Endothelial cell of umbilical vein (primary cell): ENCODE measurements at regions not wholly inside any gene's neighbourhood (a gene's known extent, or its start where the extent isn't known, plus 50 kb on each side); places are given as distances from the start of the nearest gene placed in this dataset.

ENCODE experiments used
- BruUV-seq: library from RNA; stranded (reverse); fragments of 400-500 nt; replicated peaks from 2 replicates; lab custom pipeline; 2021; lab: Mats Ljungman, UMichigan
- CTCF ChIA-PET: fragments of 300-600, 350-600 bp; sonication (Branson Sonifier 250); formaldehyde crosslinking; loops from one replicate; lab custom pipeline; 2021; ENCODE audit warnings: antibody characterized with exemption, inconsistent platforms; lab: Charles Lee
- POLR2A ChIA-PET: fragments of 300-600, 350-600 bp; sonication (Branson Sonifier 250); formaldehyde crosslinking; loops from one replicate; lab custom pipeline; 2021; ENCODE audit warnings: antibody characterized with exemption, inconsistent platforms; lab: Charles Lee
- DNase-seq: peaks from one replicate; pipeline ENCODE4 v3.0.0-alpha.2; 2011; ENCODE audit warnings: low read depth, low spot score
- FAIRE-seq: peaks from 2 replicates; lab custom pipeline; 2011; peaks lifted over from hg19 to GRCh38; lab: Jason Lieb, UNC
- H2AFZ ChIP-seq: 2 replicates; pipeline ENCODE4 v1.6.0; 2012; ENCODE audit warnings: low read depth, low read length, control low read depth, inconsistent platforms
- H3K27ac ChIP-seq: 2 replicates; pipeline ENCODE4 v1.5.1; 2011; ENCODE audit warnings: low read depth, mild to moderate bottlenecking, control low read depth, low read length, moderate library complexity; ENCODE audit not compliant: insufficient read depth
- H3K27me3 ChIP-seq, 2 experiments: 2 replicates each; pipeline versions ENCODE4 v1.6.0 to v1.6.1; 2011; ENCODE audit warnings: low read length in 2 of 2, mixed read lengths in 1 of 2; ENCODE audit not compliant: control insufficient read depth in 2 of 2, insufficient read depth in 2 of 2
- H3K36me3 ChIP-seq, 2 experiments: 2 replicates in 1 of 2; 3 replicates in 1 of 2; pipeline ENCODE4 v1.5.1; 2011; ENCODE audit warnings: low read length in 2 of 2, mild to moderate bottlenecking in 1 of 2, moderate library complexity in 1 of 2; ENCODE audit not compliant: control insufficient read depth in 2 of 2, insufficient read depth in 2 of 2; ENCODE audit errors: extremely low read depth in 1 of 2
- H3K4me1 ChIP-seq: 3 replicates; pipeline ENCODE4 v1.5.1; 2011; ENCODE audit warnings: mild to moderate bottlenecking, low read length; ENCODE audit not compliant: control insufficient read depth, insufficient read depth; ENCODE audit errors: extremely low read depth
- H3K4me2 ChIP-seq: 2 replicates; pipeline ENCODE4 v1.6.1; 2011; ENCODE audit warnings: low read length, control low read depth, mixed read lengths; ENCODE audit not compliant: insufficient read depth
- H3K4me3 ChIP-seq, 3 experiments: fragments of 200-600 bp in 1 of 3; sonication (generic), shearing (Covaris generic) in 1 of 3; replicated peaks in 1 of 3; 2 replicates each; pipeline ENCODE4 v1.5.1; 2011 to 2016; ENCODE audit warnings: control low read depth in 3 of 3, low read length in 3 of 3, mild to moderate bottlenecking in 2 of 3, inconsistent platforms in 1 of 3, low read depth in 1 of 3, moderate library complexity in 1 of 3; ENCODE audit not compliant: insufficient read depth in 1 of 3
- H3K79me2 ChIP-seq: 2 replicates; pipeline ENCODE4 v1.6.0; 2012; ENCODE audit warnings: low read length, inconsistent platforms; ENCODE audit not compliant: control insufficient read depth, insufficient read depth
- H3K9ac ChIP-seq: replicated peaks from 2 replicates; pipeline ENCODE3; 2011; ENCODE audit warnings: low read length, control low read depth; ENCODE audit not compliant: insufficient read depth; ENCODE audit errors: extremely low read depth
- H3K9me1 ChIP-seq: replicated peaks from 3 replicates; pipeline ENCODE4 v1.6.0; 2011; ENCODE audit warnings: mild to moderate bottlenecking, low read length; ENCODE audit not compliant: control insufficient read depth, insufficient read depth; ENCODE audit errors: extremely low read depth
- H3K9me3 ChIP-seq: replicated peaks from 2 replicates; pipeline ENCODE4 v1.5.1; 2012; ENCODE audit warnings: low read length, inconsistent platforms; ENCODE audit not compliant: control insufficient read depth, insufficient read depth
- H4K20me1 ChIP-seq: replicated peaks from 2 replicates; pipeline ENCODE3; 2011; ENCODE audit warnings: mild to moderate bottlenecking, low read length; ENCODE audit not compliant: control insufficient read depth, insufficient read depth; ENCODE audit errors: extremely low read depth
- EZH2 ChIP-seq: IDR thresholded peaks from 2 replicates; pipeline ENCODE4 v1.6.1; 2012; ENCODE audit warnings: borderline replicate concordance, low read depth, mild to moderate bottlenecking, moderate library complexity, low read length, inconsistent platforms; ENCODE audit not compliant: severe bottlenecking
- FOS ChIP-seq: IDR thresholded peaks from 2 replicates; pipeline ENCODE4 v1.6.1; 2011; ENCODE audit warnings: mild to moderate bottlenecking, low read length, moderate library complexity, borderline replicate concordance; ENCODE audit not compliant: insufficient read depth
- GATA2 ChIP-seq: IDR thresholded peaks from 2 replicates; pipeline ENCODE4 v1.7.0; 2011; ENCODE audit warnings: low read depth, mild to moderate bottlenecking, moderate library complexity, mixed read lengths, low read length; ENCODE audit not compliant: insufficient read length, insufficient read depth
- JUN ChIP-seq: IDR thresholded peaks from 2 replicates; pipeline ENCODE4 v1.6.1; 2011; ENCODE audit warnings: borderline replicate concordance, low read depth; ENCODE audit not compliant: insufficient read length, insufficient read depth
- MAX ChIP-seq: IDR thresholded peaks from 2 replicates; pipeline ENCODE4 v1.6.1; 2011; ENCODE audit not compliant: insufficient read depth, insufficient read length
- MYC ChIP-seq: IDR thresholded peaks from one replicate; pipeline ENCODE4 v1.6.1; 2011; ENCODE audit warnings: mild to moderate bottlenecking, low read depth, low read length
- POLR2A ChIP-seq: IDR thresholded peaks from 2 replicates; pipeline ENCODE4 v1.6.1; 2012; ENCODE audit warnings: low read depth, mild to moderate bottlenecking, control low read depth, low read length
- POLR2AphosphoS5 ChIP-seq: IDR thresholded peaks from 2 replicates; pipeline ENCODE4 v1.6.1; 2012; ENCODE audit warnings: low read depth, mild to moderate bottlenecking, control low read depth, low read length, moderate library complexity; ENCODE audit not compliant: insufficient read depth
- dilution Hi-C: fragments of 300-500 bp; cut with MboI; formaldehyde crosslinking; loops from one replicate; pipeline ENCODE4 v1.15.0; 2019; ENCODE audit warnings: low sequenced_read_pairs; ENCODE audit not compliant: extremely low pct_ligation_motif_present
- intact Hi-C: fragments of 100-400 bp; cut with micrococcal nuclease; formaldehyde crosslinking; loops from one replicate; pipeline ENCODE4 v1.10.0; 2022
- TF ChIP-seq, protein P1 (sequence below), 2 donors: IDR thresholded peaks; 1 replicate in 1 of 2; 2 replicates in 1 of 2; pipeline ENCODE4 v1.5.1; 2011; ENCODE audit warnings: low read length in 2 of 2, mild to moderate bottlenecking in 2 of 2, moderate library complexity in 2 of 2, control low read depth in 1 of 2, inconsistent platforms in 1 of 2, low read depth in 1 of 2; ENCODE audit not compliant: insufficient read depth in 1 of 2; ENCODE audit errors: extremely low read depth in 1 of 2

GRCh38 chrX:925652-926061 lies 286.8 kb downstream of the CRLF2 start:
- H3K9me1 ChIP-seq, result no peaks in the 10 kb centered on the region
- TF ChIP-seq, protein P1, sequence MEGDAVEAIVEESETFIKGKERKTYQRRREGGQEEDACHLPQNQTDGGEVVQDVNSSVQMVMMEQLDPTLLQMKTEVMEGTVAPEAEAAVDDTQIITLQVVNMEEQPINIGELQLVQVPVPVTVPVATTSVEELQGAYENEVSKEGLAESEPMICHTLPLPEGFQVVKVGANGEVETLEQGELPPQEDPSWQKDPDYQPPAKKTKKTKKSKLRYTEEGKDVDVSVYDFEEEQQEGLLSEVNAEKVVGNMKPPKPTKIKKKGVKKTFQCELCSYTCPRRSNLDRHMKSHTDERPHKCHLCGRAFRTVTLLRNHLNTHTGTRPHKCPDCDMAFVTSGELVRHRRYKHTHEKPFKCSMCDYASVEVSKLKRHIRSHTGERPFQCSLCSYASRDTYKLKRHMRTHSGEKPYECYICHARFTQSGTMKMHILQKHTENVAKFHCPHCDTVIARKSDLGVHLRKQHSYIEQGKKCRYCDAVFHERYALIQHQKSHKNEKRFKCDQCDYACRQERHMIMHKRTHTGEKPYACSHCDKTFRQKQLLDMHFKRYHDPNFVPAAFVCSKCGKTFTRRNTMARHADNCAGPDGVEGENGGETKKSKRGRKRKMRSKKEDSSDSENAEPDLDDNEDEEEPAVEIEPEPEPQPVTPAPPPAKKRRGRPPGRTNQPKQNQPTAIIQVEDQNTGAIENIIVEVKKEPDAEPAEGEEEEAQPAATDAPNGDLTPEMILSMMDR (IDR thresholded peaks at IDR 0.05; ENCODE audit: extremely low read depth in 1 of 2, insufficient read depth in 1 of 2, low read depth in 1 of 2, low read length in 2 of 2), result no peak
- no peak for TF ChIP-seq EZH2
- TF ChIP-seq FOS, result no peak
- TF ChIP-seq GATA2, result no peak
- TF ChIP-seq MYC, result no peak
- TF ChIP-seq JUN, result no peak
- no peak for TF ChIP-seq MAX
- no peak for TF ChIP-seq POLR2A
- TF ChIP-seq POLR2AphosphoS5, result no peak
- no peaks in the 10 kb centered on the region for H3K27me3 ChIP-seq
- no peak overlapping the region for H3K27ac ChIP-seq
- DNase-seq, result no peak
- no peak overlapping the region for H2AFZ ChIP-seq
- POLR2A ChIA-PET, result no interaction called here
- dilution Hi-C loops (no loop called here), intact Hi-C loops (no loop called here)
- no peaks in the 10 kb centered on the region for H3K79me2 ChIP-seq
- H3K36me3 ChIP-seq, result no peaks in the 10 kb centered on the region
- H4K20me1 ChIP-seq, result no peaks in the 10 kb centered on the region
- H3K9me3 ChIP-seq, result no peaks in the 10 kb centered on the region
- no peak overlapping the region for H3K4me3 ChIP-seq
- H3K4me2 ChIP-seq, result no peak overlapping the region
- H3K4me1 ChIP-seq, result no peaks in the 10 kb centered on the region
- CTCF ChIA-PET, result no interaction called here
- no peak overlapping the region for H3K9ac ChIP-seq
- FAIRE-seq, result no peak
- BruUV-seq, result no TSS peak
